OCI-LY1 (cell line): ENCODE measurements at regions not wholly inside any gene's neighbourhood (a gene's known extent, or its start where the extent isn't known, plus 50 kb on each side); places are given as distances from the start of the nearest gene placed in this dataset.

Source experiments
- EZH2 ChIP-seq: fragments of 200-600 bp; sonication (generic), shearing (Covaris generic); IDR thresholded peaks from 2 replicates; pipeline ENCODE4 v1.8.0; 2017; ENCODE audit warnings: borderline replicate concordance, mixed run types, mild to moderate bottlenecking, antibody characterized with exemption, low read length, moderate library complexity, mixed read lengths
- TF ChIP-seq, protein P1 (sequence below): fragments of 200-600 bp; sonication (generic), shearing (Covaris generic); IDR thresholded peaks from 2 replicates; pipeline ENCODE4 v1.5.1; 2017; ENCODE audit warnings: mild to moderate bottlenecking, antibody characterized with exemption, low read length, moderate library complexity, mixed read lengths

DNA sequence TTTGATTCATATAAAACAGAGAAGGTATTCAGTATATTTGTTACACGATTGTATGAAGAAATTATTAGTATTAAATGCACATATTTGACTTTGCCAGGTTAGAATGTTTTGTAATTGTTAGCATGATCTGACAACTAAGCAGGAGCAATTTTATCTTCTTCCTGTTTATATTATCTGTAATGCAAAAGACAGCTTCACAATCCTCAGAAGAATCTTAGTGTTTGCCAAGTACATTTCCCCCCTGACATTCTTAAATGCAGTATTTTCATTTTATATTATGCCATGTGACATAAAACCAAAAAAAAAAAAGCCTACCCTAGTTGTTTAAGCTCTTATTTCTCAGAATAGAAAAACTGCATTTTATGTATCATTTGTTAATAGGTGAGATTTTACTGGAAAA is 469.4 kb downstream of the FOXG1 start:
- no peak for TF ChIP-seq EZH2
- TF ChIP-seq, protein P1, sequence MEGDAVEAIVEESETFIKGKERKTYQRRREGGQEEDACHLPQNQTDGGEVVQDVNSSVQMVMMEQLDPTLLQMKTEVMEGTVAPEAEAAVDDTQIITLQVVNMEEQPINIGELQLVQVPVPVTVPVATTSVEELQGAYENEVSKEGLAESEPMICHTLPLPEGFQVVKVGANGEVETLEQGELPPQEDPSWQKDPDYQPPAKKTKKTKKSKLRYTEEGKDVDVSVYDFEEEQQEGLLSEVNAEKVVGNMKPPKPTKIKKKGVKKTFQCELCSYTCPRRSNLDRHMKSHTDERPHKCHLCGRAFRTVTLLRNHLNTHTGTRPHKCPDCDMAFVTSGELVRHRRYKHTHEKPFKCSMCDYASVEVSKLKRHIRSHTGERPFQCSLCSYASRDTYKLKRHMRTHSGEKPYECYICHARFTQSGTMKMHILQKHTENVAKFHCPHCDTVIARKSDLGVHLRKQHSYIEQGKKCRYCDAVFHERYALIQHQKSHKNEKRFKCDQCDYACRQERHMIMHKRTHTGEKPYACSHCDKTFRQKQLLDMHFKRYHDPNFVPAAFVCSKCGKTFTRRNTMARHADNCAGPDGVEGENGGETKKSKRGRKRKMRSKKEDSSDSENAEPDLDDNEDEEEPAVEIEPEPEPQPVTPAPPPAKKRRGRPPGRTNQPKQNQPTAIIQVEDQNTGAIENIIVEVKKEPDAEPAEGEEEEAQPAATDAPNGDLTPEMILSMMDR: no peak
